Liver (tissue), 3 donors: ENCODE measurements at regions not wholly inside any gene's neighbourhood (a gene's known extent, or its start where the extent isn't known, plus 50 kb on each side); places are given as distances from the start of the nearest gene placed in this dataset.

ENCODE experiments used
- GABPA ChIP-seq, 2 donors: IDR thresholded peaks in 1 of 2; conservative IDR thresholded peaks in 1 of 2; 2 replicates each; pipeline ENCODE4 v1.6.1; 2016; ENCODE audit warnings: antibody characterized with exemption in 2 of 2, mild to moderate bottlenecking in 1 of 2, moderate library complexity in 1 of 2
- JUND ChIP-seq, 2 donors: IDR thresholded peaks; 2 replicates each; pipeline ENCODE4 v1.6.1; 2016; ENCODE audit warnings: antibody characterized with exemption in 2 of 2
- MAX ChIP-seq: IDR thresholded peaks from 2 replicates; pipeline ENCODE4 v1.6.1; 2016; ENCODE audit warnings: antibody characterized with exemption
- RAD21 ChIP-seq, 2 donors: IDR thresholded peaks; 2 replicates each; pipeline ENCODE4 v1.6.1; 2016; ENCODE audit warnings: antibody characterized with exemption in 2 of 2, mild to moderate bottlenecking in 2 of 2
- SP1 ChIP-seq: IDR thresholded peaks from 2 replicates; pipeline ENCODE4 v1.6.1; 2018; ENCODE audit warnings: antibody characterized with exemption, mild to moderate bottlenecking
- TAF1 ChIP-seq: conservative IDR thresholded peaks from 2 replicates; pipeline ENCODE4 v1.6.1; 2016; ENCODE audit warnings: antibody characterized with exemption, mild to moderate bottlenecking
- YY1 ChIP-seq: IDR thresholded peaks from 2 replicates; pipeline ENCODE4 v1.6.1; 2016; ENCODE audit warnings: antibody characterized with exemption, mild to moderate bottlenecking
- TF ChIP-seq, protein P1 (sequence below): fragments of 150-350 bp; IDR thresholded peaks from 2 replicates; pipeline ENCODE4 v1.5.1; 2017; ENCODE audit warnings: improper control_type of control experiment, low read depth, low read length; ENCODE audit not compliant: missing input control
- TF ChIP-seq, protein P2 (sequence below): IDR thresholded peaks from 2 replicates; pipeline ENCODE4 v1.6.1; 2016; ENCODE audit warnings: antibody characterized with exemption
- TF ChIP-seq, protein P3 (sequence below): IDR thresholded peaks from 2 replicates; pipeline ENCODE4 v1.6.1; 2016; ENCODE audit warnings: antibody characterized with exemption
- donor health status: healthy.
- donor health status: healthy.

DNA sequence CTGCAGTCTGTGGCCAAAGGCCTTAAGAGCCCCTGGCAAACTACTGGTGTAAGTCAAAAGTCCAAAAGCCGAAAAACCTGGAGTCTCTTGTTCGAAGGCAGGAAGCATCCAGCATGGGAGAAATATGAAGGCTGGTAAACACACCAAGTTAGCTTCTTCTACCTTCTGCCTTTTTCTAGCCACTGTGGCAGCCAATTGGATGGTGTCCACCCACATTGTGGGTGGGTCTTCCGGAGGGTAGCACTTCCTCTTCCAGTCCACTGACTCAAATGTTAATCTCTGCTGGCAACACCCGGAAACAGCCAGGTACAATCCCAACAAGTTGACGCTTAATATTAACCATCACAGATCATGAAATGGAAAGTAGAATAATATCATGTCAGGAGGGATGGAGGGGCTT lies 827.6 kb downstream of the SORCS1 start:
- TF ChIP-seq, protein P1, sequence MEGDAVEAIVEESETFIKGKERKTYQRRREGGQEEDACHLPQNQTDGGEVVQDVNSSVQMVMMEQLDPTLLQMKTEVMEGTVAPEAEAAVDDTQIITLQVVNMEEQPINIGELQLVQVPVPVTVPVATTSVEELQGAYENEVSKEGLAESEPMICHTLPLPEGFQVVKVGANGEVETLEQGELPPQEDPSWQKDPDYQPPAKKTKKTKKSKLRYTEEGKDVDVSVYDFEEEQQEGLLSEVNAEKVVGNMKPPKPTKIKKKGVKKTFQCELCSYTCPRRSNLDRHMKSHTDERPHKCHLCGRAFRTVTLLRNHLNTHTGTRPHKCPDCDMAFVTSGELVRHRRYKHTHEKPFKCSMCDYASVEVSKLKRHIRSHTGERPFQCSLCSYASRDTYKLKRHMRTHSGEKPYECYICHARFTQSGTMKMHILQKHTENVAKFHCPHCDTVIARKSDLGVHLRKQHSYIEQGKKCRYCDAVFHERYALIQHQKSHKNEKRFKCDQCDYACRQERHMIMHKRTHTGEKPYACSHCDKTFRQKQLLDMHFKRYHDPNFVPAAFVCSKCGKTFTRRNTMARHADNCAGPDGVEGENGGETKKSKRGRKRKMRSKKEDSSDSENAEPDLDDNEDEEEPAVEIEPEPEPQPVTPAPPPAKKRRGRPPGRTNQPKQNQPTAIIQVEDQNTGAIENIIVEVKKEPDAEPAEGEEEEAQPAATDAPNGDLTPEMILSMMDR = no peak
- no peak for TF ChIP-seq TAF1
- TF ChIP-seq, protein P2, sequence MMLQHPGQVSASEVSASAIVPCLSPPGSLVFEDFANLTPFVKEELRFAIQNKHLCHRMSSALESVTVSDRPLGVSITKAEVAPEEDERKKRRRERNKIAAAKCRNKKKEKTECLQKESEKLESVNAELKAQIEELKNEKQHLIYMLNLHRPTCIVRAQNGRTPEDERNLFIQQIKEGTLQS = no peak
- TF ChIP-seq MAX = no peak
- no peak for TF ChIP-seq RAD21 (IDR thresholded peaks at IDR 0.05)
- no peak for TF ChIP-seq YY1
- no peak for TF ChIP-seq SP1
- no peak for TF ChIP-seq JUND (IDR thresholded peaks at IDR 0.05)
- TF ChIP-seq GABPA (IDR thresholded peaks at IDR 0.05 in 1 of 2, conservative IDR thresholded peaks at IDR 0.05 in 1 of 2) = no peak
- TF ChIP-seq, protein P3, sequence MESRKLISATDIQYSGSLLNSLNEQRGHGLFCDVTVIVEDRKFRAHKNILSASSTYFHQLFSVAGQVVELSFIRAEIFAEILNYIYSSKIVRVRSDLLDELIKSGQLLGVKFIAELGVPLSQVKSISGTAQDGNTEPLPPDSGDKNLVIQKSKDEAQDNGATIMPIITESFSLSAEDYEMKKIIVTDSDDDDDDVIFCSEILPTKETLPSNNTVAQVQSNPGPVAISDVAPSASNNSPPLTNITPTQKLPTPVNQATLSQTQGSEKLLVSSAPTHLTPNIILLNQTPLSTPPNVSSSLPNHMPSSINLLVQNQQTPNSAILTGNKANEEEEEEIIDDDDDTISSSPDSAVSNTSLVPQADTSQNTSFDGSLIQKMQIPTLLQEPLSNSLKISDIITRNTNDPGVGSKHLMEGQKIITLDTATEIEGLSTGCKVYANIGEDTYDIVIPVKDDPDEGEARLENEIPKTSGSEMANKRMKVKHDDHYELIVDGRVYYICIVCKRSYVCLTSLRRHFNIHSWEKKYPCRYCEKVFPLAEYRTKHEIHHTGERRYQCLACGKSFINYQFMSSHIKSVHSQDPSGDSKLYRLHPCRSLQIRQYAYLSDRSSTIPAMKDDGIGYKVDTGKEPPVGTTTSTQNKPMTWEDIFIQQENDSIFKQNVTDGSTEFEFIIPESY = no peak
